ENCODE measurements at regions not wholly inside any gene's neighbourhood (a gene's known extent, or its start where the extent isn't known, plus 50 kb on each side); places are given as distances from the start of the nearest gene placed in this dataset.

- TF ChIP-seq, protein P1, sequence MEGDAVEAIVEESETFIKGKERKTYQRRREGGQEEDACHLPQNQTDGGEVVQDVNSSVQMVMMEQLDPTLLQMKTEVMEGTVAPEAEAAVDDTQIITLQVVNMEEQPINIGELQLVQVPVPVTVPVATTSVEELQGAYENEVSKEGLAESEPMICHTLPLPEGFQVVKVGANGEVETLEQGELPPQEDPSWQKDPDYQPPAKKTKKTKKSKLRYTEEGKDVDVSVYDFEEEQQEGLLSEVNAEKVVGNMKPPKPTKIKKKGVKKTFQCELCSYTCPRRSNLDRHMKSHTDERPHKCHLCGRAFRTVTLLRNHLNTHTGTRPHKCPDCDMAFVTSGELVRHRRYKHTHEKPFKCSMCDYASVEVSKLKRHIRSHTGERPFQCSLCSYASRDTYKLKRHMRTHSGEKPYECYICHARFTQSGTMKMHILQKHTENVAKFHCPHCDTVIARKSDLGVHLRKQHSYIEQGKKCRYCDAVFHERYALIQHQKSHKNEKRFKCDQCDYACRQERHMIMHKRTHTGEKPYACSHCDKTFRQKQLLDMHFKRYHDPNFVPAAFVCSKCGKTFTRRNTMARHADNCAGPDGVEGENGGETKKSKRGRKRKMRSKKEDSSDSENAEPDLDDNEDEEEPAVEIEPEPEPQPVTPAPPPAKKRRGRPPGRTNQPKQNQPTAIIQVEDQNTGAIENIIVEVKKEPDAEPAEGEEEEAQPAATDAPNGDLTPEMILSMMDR (conservative IDR thresholded peaks at IDR 0.05): no peak
- Mint-ChIP-seq H3K36me3 (ENCODE audit: low read depth) (no peaks in the 10 kb centered on the region), H3K27me3 (ENCODE audit: insufficient read depth) (peaks cover 2% of the 10 kb centered on the region), H3K9me3 (peaks cover 2% of the 10 kb centered on the region), H3K4me3 (no peak overlapping the region), H3K4me1 (no peaks in the 10 kb centered on the region), H3K27ac (no peak overlapping the region)
- H3K9me3 ChIP-seq (ENCODE audit: control insufficient read depth, low read length): no peaks in the 10 kb centered on the region
- no peak for DNase-seq
- H3K36me3 ChIP-seq (ENCODE audit: control insufficient read depth, insufficient read depth, low read length): no peaks in the 10 kb centered on the region
- H3K4me1 ChIP-seq (ENCODE audit: control insufficient read depth, insufficient read depth, low read length): no peaks in the 10 kb centered on the region
- H3K4me3 ChIP-seq (ENCODE audit: low read length): no peak overlapping the region
- H3K27ac ChIP-seq (ENCODE audit: low read depth, low read length): no peak overlapping the region
- H3K9ac ChIP-seq (ENCODE audit: extremely low read depth, low read length, poor library complexity, severe bottlenecking): no peak overlapping the region
- WGBS, 2 experiments (ENCODE audit: insufficient coverage in 1 of 2, insufficient read length in 1 of 2): 96 to 100% methylated on average over 1 to 6 of the region's 6 CpGs
- no peaks in the 10 kb centered on the region for H3K27me3 ChIP-seq (ENCODE audit: control insufficient read depth, insufficient read depth, low read length, poor library complexity, severe bottlenecking)
Observed at GRCh38 chr14:95397325-95397724, 77.6 kb upstream of the CLMN start.

DNA sequence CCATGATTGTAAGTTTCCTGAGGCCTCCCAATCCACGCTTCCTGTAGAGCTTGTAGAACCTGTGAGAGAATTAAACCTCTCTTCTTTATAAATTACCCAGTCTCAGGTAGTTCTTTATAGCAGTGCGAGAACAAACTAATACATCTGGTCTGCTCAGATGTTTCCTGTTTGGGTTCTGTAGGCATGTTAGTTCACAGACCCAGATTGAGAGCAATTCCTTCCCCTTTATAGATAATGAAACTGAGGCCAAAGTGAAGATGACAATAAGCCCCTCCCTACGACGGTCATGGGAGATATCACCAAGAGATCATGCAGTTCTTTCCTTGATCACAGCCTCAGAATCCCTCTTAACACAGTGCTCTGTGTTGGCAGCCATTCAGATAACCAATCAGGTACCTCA, 76.5 kb upstream of the CLMN start:
- Histone ChIP-seq H3K9me3 (ENCODE audit: control insufficient read depth, low read length) (no peaks in the 10 kb centered on the region), H3K36me3 (ENCODE audit: control insufficient read depth, insufficient read depth, low read length) (no peaks in the 10 kb centered on the region), H3K9ac (ENCODE audit: extremely low read depth, low read length, poor library complexity, severe bottlenecking) (no peak overlapping the region), H3K27me3 (ENCODE audit: control insufficient read depth, insufficient read depth, low read length, poor library complexity, severe bottlenecking) (no peaks in the 10 kb centered on the region), H3K27ac (ENCODE audit: low read depth, low read length) (no peak overlapping the region), H3K4me3 (ENCODE audit: low read length) (no peak overlapping the region), H3K4me1 (ENCODE audit: control insufficient read depth, insufficient read depth, low read length) (no peaks in the 10 kb centered on the region)
- Mint-ChIP-seq H3K4me1 (peaks cover 5% of the 10 kb centered on the region), H3K36me3 (ENCODE audit: low read depth) (no peaks in the 10 kb centered on the region), H3K9me3 (peaks cover 3% of the 10 kb centered on the region), H3K4me3 (no peak overlapping the region), H3K27me3 (ENCODE audit: insufficient read depth) (peaks cover 2% of the 10 kb centered on the region), H3K27ac (no peak overlapping the region)
- no peak for DNase-seq
- 82 to 96% methylated on average over 4 of the region's 4 CpGs for WGBS, 2 experiments (ENCODE audit: insufficient coverage in 1 of 2, insufficient read length in 1 of 2)
- TF ChIP-seq, protein P1 (conservative IDR thresholded peaks at IDR 0.05): no peak

GRCh38 chr14:95395098-95395737, 75.5 kb upstream of the CLMN start:
- no peaks in the 10 kb centered on the region for H3K36me3 ChIP-seq (ENCODE audit: control insufficient read depth, insufficient read depth, low read length)
- Mint-ChIP-seq H3K27ac (no peak overlapping the region), H3K27me3 (ENCODE audit: insufficient read depth) (peaks cover 6% of the 10 kb centered on the region), H3K4me3 (no peak overlapping the region), H3K9me3 (peaks cover 10% of the 10 kb centered on the region), H3K36me3 (ENCODE audit: low read depth) (no peaks in the 10 kb centered on the region), H3K4me1 (peaks cover 5% of the 10 kb centered on the region)
- no peak overlapping the region for H3K9ac ChIP-seq (ENCODE audit: extremely low read depth, low read length, poor library complexity, severe bottlenecking)
- TF ChIP-seq, protein P1 (conservative IDR thresholded peaks at IDR 0.05): no peak
- no peak for DNase-seq
- H3K4me1 ChIP-seq (ENCODE audit: control insufficient read depth, insufficient read depth, low read length): no peaks in the 10 kb centered on the region
- H3K27me3 ChIP-seq (ENCODE audit: control insufficient read depth, insufficient read depth, low read length, poor library complexity, severe bottlenecking): no peaks in the 10 kb centered on the region
- H3K27ac ChIP-seq (ENCODE audit: low read depth, low read length): no peak overlapping the region
- no peak overlapping the region for H3K4me3 ChIP-seq (ENCODE audit: low read length)
- H3K9me3 ChIP-seq (ENCODE audit: control insufficient read depth, low read length): peaks cover 8% of the 10 kb centered on the region
- 88 to 89% methylated on average over 6 of the region's 6 CpGs for WGBS, 2 experiments (ENCODE audit: insufficient coverage in 1 of 2, insufficient read length in 1 of 2)
